ENCODE measurements at regions not wholly inside any gene's neighbourhood (a gene's known extent, or its start where the extent isn't known, plus 50 kb on each side); places are given as distances from the start of the nearest gene placed in this dataset.

DNA sequence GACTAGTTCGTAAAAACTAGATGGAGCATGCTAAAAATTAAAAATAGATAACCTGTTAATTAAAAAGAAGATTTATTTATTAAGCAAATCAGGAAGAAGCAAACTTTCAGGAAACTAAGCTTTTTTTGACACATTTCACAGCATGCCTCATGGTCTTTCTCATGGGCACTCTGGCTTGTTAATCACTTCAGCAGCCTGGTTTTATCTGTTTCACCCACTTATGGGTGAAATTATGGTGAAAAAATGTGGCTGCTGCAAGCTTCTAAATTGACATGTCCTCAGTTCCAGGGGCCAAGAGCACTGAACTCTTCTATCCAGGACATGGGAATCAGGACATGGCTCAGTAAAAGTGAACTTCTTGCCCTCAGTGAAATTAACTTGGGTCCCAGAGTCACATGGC is 468.6 kb upstream of the SYT1 start:
- in situ Hi-C loops (cut with HindIII; ENCODE audit: low pct_ligation_motif_present, low pct_unique_long_range_greater_than_20kb, low sequenced_read_pairs), result no loop called here

DNA sequence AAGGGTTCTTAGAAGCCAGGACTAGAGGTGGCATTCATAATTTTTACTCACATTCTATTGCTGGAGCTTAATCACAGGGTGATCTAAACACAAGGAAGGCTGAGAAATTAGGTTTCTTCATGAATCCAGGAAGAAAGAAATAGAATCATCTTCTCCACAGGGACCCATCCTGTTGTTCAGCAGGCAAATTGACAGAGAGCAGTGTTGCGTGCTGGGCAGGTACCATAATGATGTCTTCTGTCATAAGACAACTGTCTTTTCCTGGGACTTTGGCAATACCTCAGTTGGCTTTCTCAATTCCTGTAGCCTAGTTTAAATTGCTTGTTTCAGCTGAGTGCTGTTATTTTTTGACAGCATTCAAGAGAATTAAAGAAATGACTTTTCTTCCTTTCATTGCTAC is 468.0 kb upstream of the SYT1 start:
- in situ Hi-C loops (cut with HindIII; ENCODE audit: low pct_ligation_motif_present, low pct_unique_long_range_greater_than_20kb, low sequenced_read_pairs), result no loop called here

More for the DNA sequence above, 468.6 kb upstream of the SYT1 start:
- no peak for DNase-seq

DNA sequence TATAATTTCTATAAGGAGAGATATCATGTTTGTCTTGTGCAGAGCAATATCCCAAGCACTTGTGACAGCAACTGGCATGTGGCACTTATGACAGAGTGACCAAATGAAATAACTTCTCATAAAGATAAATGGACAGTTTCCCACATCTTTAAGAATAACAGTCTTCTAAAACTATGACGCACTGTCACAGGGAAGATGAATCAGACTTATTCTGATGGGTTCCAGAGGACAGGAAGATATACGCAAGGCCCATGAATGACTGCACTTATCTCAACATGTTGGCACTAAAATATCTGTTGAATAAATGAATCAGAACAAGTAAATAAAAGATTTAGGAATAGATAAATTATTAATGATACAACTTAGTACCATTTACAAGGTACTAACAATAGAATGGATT is 465.8 kb upstream of the SYT1 start:
- no peak for DNase-seq
- in situ Hi-C loops (cut with HindIII; ENCODE audit: low pct_ligation_motif_present, low pct_unique_long_range_greater_than_20kb, low sequenced_read_pairs), result no loop called here

More for the DNA sequence above, 468.0 kb upstream of the SYT1 start:
- no peak for DNase-seq

DNA sequence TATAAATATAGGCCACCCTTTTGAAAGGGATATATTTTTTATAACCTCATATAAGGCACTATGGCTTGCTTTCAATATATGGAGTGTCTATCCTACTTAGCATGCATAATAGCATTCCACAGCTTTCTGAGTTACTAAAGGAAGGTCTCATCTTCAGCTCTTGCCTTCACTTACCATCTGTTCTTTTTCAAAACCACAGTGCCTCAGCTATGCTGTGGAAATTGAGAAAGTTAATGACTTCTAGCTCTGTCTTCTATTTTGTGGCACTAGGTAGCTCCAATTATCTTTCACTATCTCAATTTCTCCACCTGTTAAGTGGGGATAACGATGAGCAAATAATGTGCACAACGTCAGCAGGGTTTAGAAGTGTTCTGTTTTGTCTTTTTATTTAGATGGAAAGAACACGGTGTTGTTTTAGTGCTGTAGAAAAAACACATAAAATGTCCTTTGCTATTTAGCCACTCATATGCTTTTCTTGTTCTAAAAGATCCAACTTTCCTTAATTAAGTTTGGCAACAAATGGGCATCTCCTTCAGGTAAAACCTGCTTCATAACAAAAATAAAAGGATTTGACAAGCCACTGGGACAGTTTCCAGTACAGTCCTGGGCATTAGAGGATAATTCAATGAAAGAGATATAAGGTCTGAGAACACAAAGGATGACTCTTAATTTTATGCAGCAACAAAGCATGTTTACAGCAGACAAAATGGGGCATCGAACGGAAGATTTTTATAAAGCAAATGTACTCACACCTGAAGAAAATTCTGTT is 462.0 kb upstream of the SYT1 start:
- DNase-seq, result no peak
- in situ Hi-C loops (cut with HindIII; ENCODE audit: low pct_ligation_motif_present, low pct_unique_long_range_greater_than_20kb, low sequenced_read_pairs), result no loop called here

DNA sequence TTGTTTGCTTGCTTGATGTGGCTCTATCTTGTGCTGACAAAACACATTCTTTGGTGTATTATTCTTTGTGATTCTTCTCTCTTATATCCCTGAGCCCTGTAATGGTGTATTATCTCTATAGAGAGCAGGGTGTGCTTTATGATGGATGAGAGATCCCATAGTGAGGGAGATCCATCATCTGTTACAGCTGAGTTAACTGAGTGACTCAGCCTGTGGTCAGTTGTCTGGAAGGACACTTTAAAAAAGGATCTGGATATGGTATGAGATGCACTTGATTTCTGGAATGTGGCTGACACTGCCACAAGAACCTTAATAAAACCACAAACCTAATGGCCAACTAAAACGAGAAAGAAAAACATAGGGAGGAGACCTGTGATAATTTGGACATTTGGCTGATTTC is 461.4 kb upstream of the SYT1 start:
- in situ Hi-C loops (cut with HindIII; ENCODE audit: low pct_ligation_motif_present, low pct_unique_long_range_greater_than_20kb, low sequenced_read_pairs), result no loop called here
- DNase-seq, result peak; percentile 97

DNA sequence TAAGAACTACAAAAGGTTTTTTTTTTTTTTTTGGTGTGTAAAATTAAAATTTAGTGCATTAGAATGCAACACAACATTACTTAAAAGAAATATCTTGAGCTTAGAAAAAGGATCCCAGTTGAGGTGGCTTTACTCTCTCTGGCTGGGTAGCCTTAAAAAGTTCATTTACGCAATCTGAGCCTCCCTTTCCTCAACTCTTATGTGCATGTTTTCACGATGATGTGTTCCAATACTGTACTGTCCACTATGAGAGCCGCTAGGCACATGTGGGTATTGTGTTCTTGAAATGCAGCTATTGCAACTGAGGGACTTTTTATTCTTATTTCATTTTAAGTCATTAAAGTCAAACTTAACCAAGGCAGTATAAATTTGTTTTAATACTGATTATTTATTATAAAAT is 460.9 kb upstream of the SYT1 start:
- peak; percentile 93 for DNase-seq
- in situ Hi-C loops (cut with HindIII; ENCODE audit: low pct_ligation_motif_present, low pct_unique_long_range_greater_than_20kb, low sequenced_read_pairs), result no loop called here

DNA sequence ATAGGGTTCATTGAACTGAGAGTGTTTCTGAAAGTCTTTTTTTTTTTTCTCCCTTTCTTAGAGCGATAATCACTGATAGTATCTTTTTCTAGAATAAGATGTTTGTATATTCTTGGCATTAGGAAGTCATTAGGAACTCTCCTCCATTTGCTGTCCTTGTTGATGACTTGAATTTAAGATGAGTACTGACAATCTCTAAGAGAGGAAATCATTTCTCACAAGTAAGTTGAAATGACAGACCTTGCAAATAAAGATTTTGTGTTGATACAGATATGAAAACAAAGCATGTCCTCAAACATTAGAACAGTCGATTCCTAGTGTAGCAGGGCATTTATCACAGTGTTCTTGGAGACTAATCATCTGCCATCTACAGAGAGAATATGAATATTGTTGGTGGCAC is 458.4 kb upstream of the SYT1 start:
- DNase-seq, result no peak
- in situ Hi-C loops (cut with HindIII; ENCODE audit: low pct_ligation_motif_present, low pct_unique_long_range_greater_than_20kb, low sequenced_read_pairs), result no loop called here

DNA sequence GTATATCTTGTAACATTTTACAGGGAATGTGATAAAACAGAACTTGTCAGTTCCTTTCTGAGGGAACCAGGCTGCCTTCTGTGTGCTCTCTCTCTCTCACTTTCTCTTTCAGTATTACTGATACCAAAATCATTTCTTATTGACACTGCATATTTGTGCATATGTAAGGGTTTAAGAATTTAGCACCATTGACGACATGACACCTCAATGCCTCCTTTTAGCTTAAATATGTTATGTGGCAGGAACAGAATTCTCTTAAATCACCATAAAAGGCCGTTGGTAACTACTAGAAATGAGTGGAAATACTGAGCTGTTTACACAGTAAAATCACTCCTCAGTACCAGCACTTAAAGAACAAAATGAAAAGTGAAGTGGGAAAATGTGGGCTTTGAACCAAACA is 457.7 kb upstream of the SYT1 start:
- DNase-seq, result no peak

DNA sequence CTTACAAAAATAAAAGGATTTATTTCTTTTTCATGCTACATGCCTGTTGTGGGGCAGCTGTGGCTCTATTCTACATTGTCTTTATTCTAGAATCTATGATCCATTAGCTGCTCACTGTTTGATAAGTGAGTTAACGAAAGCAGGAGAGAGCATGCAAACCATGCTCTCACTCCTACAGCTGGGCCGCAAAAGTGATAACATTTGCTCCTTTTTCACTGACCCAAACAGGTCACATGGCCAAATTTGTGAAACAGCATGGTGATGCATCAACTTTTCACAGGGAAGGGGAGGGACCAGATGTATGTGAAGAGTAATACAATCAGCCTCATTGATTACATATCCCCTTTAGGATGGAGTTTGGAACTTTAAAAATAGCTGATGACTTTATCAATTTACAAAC is 456.9 kb upstream of the SYT1 start:
- no peak for DNase-seq
- in situ Hi-C loops (cut with HindIII; ENCODE audit: low pct_ligation_motif_present, low pct_unique_long_range_greater_than_20kb, low sequenced_read_pairs), result no loop called here

More for the DNA sequence above, 457.7 kb upstream of the SYT1 start:
- in situ Hi-C loops (cut with HindIII; ENCODE audit: low pct_ligation_motif_present, low pct_unique_long_range_greater_than_20kb, low sequenced_read_pairs), result no loop called here

DNA sequence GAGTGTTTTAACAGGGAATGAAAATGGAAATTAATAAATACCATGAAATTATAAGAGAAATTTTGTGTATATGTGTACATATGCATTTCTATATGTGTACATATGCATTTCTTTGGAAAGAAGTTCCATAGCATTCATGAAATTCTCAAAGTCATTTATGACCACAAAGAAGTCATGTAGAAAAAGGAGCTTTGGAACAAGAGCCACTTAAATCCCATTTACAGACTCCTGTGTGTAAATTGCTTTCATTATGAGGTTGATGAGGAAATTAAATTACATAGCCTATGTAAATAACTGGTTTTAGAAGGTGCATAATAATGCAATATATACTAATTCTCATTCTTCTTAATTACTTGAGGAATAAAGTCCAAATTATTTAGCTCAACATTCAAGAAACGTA is 450.5 kb upstream of the SYT1 start:
- in situ Hi-C loops (cut with HindIII; ENCODE audit: low pct_ligation_motif_present, low pct_unique_long_range_greater_than_20kb, low sequenced_read_pairs), result no loop called here
- no peak for DNase-seq

DNA sequence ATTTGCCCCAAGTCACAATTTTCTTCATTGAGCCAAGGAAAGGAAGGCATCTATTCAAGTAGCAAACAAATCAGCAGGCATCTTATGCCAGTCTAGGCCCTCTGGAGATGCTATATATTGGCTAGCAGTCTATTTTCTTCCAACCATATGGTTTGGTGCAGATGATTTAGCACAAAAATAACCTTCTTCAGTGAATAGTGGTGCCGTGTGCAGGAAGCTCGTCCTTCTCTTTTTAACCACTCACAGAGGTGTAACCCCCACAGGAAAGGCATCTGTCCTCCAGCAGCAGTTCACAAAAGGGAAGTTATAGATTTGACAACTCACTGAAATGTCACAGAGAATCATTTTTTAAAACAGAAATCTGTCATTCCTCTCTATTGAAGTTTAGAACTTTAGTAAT is 445.7 kb upstream of the SYT1 start:
- in situ Hi-C loops (cut with HindIII; ENCODE audit: low pct_ligation_motif_present, low pct_unique_long_range_greater_than_20kb, low sequenced_read_pairs), result no loop called here
- DNase-seq, result no peak

DNA sequence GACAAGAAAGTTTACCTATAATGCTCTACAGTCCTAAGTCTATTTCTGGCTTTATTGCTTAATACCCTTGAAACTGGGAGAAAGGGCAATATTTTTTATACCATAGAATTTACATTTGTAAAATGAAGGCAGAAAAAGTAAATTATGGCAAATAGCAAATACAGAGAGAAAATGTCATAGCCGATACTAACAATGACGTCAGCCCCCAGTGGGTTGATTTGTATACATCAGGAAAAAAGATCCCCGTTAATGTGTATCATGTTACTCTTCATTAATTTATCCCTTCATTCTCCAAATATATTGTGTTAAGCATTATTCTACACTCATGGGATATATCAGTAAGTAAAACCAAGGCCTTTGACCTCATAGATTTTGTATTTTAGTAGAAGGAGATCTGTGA is 445.1 kb upstream of the SYT1 start:
- in situ Hi-C loops (cut with HindIII; ENCODE audit: low pct_ligation_motif_present, low pct_unique_long_range_greater_than_20kb, low sequenced_read_pairs), result no loop called here
- no peak for DNase-seq

DNA sequence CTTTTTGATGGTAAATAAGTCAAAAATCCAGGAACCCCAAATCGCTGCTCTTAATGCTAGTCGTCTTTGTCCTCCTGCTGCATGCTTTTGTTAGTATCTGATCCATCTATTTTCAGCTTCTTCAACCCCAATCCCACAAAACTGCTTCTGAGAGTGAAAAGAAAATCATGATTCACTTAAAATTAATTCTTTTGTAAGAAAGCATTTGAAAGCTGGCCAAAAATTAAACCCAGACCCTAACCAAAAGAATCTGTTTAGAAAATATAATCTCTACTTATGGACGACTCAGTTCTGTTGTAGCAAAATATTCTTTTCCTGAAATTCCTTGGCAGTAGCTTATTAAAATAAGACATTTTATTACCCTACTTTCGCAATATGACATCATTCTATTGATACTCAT is 443.6 kb upstream of the SYT1 start:
- in situ Hi-C loops (cut with HindIII; ENCODE audit: low pct_ligation_motif_present, low pct_unique_long_range_greater_than_20kb, low sequenced_read_pairs), result no loop called here
- DNase-seq, result no peak

DNA sequence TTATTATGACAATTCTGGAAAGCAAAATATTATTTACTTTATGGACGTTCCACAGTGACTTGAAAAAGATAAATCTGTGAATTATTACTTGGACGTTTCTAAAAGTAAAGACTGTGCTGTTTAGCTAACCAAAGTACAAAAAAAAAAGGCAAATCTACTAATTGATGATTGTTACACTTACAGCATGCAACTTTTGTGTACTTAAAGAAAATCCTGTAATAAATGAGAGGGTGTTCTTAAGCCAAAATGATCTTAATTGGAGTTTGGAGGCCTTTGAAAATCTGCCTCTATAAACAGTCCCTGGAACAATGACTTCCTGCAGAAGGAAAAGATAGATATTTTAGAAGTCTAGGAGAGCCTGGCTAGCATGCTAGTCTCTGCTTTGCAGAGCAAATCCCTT is 434.0 kb upstream of the SYT1 start:
- in situ Hi-C loops (cut with HindIII; ENCODE audit: low pct_ligation_motif_present, low pct_unique_long_range_greater_than_20kb, low sequenced_read_pairs), result no loop called here

DNA sequence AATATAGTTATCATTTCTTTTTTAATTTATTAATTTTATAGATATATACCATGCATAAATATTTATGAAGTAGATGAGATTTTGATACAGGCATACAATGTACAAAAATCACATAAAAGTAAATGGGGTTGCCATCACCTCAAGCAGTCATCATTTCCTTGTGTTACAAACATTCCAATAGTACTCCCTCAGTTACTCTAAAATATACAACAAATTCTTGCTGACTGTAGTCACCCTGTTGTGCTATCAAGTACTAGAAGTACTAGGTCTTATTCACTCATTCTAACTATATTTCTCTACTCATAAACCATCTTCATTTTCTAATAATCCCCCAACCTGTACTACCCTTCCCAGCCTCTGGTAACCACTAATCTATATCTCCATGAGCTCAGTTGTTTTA is 432.6 kb upstream of the SYT1 start:
- DNase-seq, result no peak

More for the DNA sequence above, 434.0 kb upstream of the SYT1 start:
- DNase-seq, result no peak

DNA sequence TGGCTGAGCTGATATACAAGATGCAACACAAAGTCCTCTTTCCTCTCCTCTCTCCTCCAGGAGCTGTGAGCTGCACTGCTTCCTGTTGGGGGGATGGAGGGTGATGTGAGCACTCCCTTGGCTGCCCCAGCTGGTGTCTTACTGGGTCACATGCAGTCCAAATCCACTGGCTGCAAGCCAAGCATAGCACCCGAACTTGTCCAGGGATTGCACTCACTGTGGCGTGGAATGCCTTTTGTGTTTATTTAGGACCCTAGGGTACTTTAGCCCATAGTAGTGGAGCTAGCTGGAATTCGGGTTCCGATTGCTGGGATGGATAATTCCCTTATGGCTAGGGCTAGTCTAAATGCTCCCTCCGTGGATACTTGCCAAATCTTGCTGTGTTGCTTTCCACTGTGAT is 424.9 kb upstream of the SYT1 start:
- in situ Hi-C loops (cut with HindIII; ENCODE audit: low pct_ligation_motif_present, low pct_unique_long_range_greater_than_20kb, low sequenced_read_pairs), result no loop called here
- DNase-seq, result no peak

More for the DNA sequence above, 432.6 kb upstream of the SYT1 start:
- in situ Hi-C loops (cut with HindIII; ENCODE audit: low pct_ligation_motif_present, low pct_unique_long_range_greater_than_20kb, low sequenced_read_pairs), result no loop called here

DNA sequence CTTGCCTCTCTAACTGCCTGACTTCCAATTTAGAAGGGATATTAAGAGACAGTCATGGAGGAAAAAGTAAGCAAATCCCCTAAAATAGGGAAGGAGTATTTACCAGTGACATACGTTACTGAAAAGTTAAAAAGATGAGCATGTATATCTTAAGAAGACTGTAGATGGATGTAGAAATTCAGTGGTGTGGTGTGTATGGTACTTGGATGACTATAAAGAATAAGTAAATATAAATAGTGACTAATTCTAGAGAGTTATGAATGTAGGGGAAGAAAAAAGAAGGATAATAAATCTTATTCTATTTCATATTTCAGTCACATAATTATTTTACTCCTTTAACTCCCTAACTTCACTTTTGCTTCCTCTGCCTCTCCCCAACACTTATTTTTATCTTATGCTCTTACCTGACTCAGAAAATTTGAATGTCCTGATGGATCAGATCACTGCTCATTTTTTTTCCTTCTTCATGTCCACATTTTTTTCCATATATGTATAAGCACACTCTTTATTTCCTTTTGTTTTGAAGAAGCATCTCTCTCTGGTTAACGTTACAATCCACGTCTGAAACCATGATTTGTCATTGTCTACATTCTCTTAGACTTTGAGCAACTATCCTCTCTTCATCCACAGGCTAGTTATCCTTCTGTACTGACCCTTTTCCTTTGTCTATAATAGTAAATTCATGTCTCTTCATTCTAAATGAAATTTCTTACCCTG is 422.7 kb upstream of the SYT1 start:
- DNase-seq, result no peak
- in situ Hi-C loops (cut with HindIII; ENCODE audit: low pct_ligation_motif_present, low pct_unique_long_range_greater_than_20kb, low sequenced_read_pairs), result no loop called here

DNA sequence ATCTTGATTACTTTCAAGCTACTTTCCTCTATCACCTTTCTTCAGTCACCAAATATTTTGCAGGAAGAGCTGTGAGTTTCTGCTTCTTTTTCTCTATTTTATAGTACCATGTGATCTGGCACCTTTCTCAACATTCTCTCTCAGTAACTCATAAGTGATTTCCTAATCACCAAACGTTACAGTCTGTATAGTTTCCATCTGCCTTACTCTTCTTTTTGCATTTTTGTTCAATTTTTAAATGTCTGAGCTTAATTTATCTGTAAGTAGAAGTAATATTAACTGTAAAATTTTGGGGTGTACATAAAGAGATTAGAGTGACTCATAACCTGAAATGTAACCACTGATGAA is 422.1 kb upstream of the SYT1 start:
- no peak for DNase-seq
- in situ Hi-C loops (cut with HindIII; ENCODE audit: low pct_ligation_motif_present, low pct_unique_long_range_greater_than_20kb, low sequenced_read_pairs), result no loop called here

DNA sequence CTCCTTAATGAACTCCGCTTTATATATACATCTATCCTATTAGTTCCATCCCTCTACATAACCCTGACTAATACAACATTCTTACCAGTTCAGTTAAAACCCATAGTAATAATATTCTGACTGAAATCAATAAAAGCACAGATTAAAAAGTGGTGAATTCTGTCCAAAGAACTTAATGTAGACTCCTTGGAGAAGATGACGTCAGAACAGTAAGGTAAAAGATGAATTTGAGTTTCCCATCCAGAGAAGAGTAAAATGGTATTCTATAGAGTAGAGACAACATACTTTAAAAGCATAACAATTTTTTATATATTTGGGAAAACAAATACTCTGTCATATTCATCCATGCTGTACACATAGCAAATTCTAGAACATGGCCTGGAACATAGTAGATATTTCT is 418.0 kb upstream of the SYT1 start:
- no peak for DNase-seq

DNA sequence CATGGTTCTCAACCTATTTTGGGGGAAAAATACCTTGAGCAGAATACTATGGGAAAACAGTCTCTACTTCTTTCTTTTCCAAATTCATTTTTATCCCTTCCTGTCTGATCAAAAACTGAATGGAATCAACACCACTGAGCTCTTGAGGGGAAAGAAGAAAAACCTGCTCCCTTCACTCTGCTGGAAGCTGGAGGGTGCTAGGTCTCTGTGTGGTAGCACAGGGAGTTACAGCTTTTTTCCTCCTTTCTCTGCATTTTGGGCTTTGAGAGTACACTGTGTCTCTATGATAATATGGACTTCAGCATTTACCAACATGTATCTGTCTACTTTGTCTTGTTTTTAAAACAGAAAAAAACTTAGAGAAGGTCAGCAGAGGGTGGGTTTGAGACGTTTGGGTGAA is 417.2 kb upstream of the SYT1 start:
- no peak for DNase-seq
- in situ Hi-C loops (cut with HindIII; ENCODE audit: low pct_ligation_motif_present, low pct_unique_long_range_greater_than_20kb, low sequenced_read_pairs), result no loop called here

More for the DNA sequence above, 418.0 kb upstream of the SYT1 start:
- in situ Hi-C loops (cut with HindIII; ENCODE audit: low pct_ligation_motif_present, low pct_unique_long_range_greater_than_20kb, low sequenced_read_pairs), result no loop called here

Data from ACHN (cell line).